ENCODE measurements at regions not wholly inside any gene's neighbourhood (a gene's known extent, or its start where the extent isn't known, plus 50 kb on each side); places are given as distances from the start of the nearest gene placed in this dataset.
A peak's percentile ranks its signal among the peaks of the same experiment; 100 is the strongest.

- Histone ChIP-seq H3K36me3 (no peaks in the 10 kb centered on the region), H3K9me3 (ENCODE audit: severe bottlenecking) (no peaks in the 10 kb centered on the region), H3K27me3 (ENCODE audit: insufficient read depth, low read depth, severe bottlenecking) (no peaks in the 10 kb centered on the region), H3K4me3 (ENCODE audit: low read depth, low read length) (no peak overlapping the region), H3K27ac (no peak overlapping the region)
- peak; percentile 30 for DNase-seq
- peak; percentile 66 for TF ChIP-seq CTCF (IDR thresholded peaks at IDR 0.05; ENCODE audit: low read depth, low read length)
Measured at GRCh38 chr12:74317078-74317601, 220.5 kb upstream of the ATXN7L3B start.

GRCh38 chr12:74317741-74318140 is 219.9 kb upstream of the ATXN7L3B start:
- Histone ChIP-seq H3K4me3 (ENCODE audit: low read depth, low read length) (no peak overlapping the region), H3K9me3 (ENCODE audit: severe bottlenecking) (no peaks in the 10 kb centered on the region), H3K36me3 (no peaks in the 10 kb centered on the region), H3K27me3 (ENCODE audit: insufficient read depth, low read depth, severe bottlenecking) (no peaks in the 10 kb centered on the region), H3K27ac (no peak overlapping the region)
- no peak for TF ChIP-seq CTCF (IDR thresholded peaks at IDR 0.05; ENCODE audit: low read depth, low read length)
- no peak for DNase-seq

GRCh38 chr12:74319886-74320285 is 217.7 kb upstream of the ATXN7L3B start:
- no peak for TF ChIP-seq CTCF (IDR thresholded peaks at IDR 0.05; ENCODE audit: low read depth, low read length)
- Histone ChIP-seq H3K36me3 (no peaks in the 10 kb centered on the region), H3K9me3 (ENCODE audit: severe bottlenecking) (no peaks in the 10 kb centered on the region), H3K27me3 (ENCODE audit: insufficient read depth, low read depth, severe bottlenecking) (no peaks in the 10 kb centered on the region), H3K4me3 (ENCODE audit: low read depth, low read length) (no peak overlapping the region), H3K27ac (no peak overlapping the region)
- no peak for DNase-seq

GRCh38 chr12:74321381-74321780 is 216.3 kb upstream of the ATXN7L3B start:
- Histone ChIP-seq H3K27ac (no peak overlapping the region), H3K9me3 (ENCODE audit: severe bottlenecking) (no peaks in the 10 kb centered on the region), H3K27me3 (ENCODE audit: insufficient read depth, low read depth, severe bottlenecking) (no peaks in the 10 kb centered on the region), H3K4me3 (ENCODE audit: low read depth, low read length) (no peak overlapping the region), H3K36me3 (no peaks in the 10 kb centered on the region)
- TF ChIP-seq CTCF (IDR thresholded peaks at IDR 0.05; ENCODE audit: low read depth, low read length) = no peak
- no peak for DNase-seq

GRCh38 chr12:74322792-74323191 is 214.8 kb upstream of the ATXN7L3B start:
- no peaks in the 10 kb centered on the region for H3K36me3 ChIP-seq
- no peak for DNase-seq
- H3K9me3 ChIP-seq (ENCODE audit: severe bottlenecking) = no peaks in the 10 kb centered on the region
- no peak overlapping the region for H3K27ac ChIP-seq
- H3K27me3 ChIP-seq (ENCODE audit: insufficient read depth, low read depth, severe bottlenecking) = no peaks in the 10 kb centered on the region
- H3K4me3 ChIP-seq (ENCODE audit: low read depth, low read length) = no peak overlapping the region
- no peak for TF ChIP-seq CTCF (IDR thresholded peaks at IDR 0.05; ENCODE audit: low read depth, low read length)

GRCh38 chr12:74328623-74329022 is 209.0 kb upstream of the ATXN7L3B start:
- no peaks in the 10 kb centered on the region for H3K27me3 ChIP-seq (ENCODE audit: insufficient read depth, low read depth, severe bottlenecking)
- TF ChIP-seq CTCF (IDR thresholded peaks at IDR 0.05; ENCODE audit: low read depth, low read length) = no peak
- no peak overlapping the region for H3K27ac ChIP-seq

More at GRCh38 chr12:74328623-74329022, 209.0 kb upstream of the ATXN7L3B start:
- no peak overlapping the region for H3K4me3 ChIP-seq (ENCODE audit: low read depth, low read length)
- no peaks in the 10 kb centered on the region for H3K36me3 ChIP-seq
- DNase-seq = no peak
- H3K9me3 ChIP-seq (ENCODE audit: severe bottlenecking) = no peaks in the 10 kb centered on the region

Measured in WERI-Rb-1 (cell line).